GM18502 (cell line): ENCODE measurements at regions not wholly inside any gene's neighbourhood (a gene's known extent, or its start where the extent isn't known, plus 50 kb on each side); places are given as distances from the start of the nearest gene placed in this dataset.

Source experiments
- ATAC-seq: cut with Tn5 transposase; IDR thresholded peaks from one replicate; pipeline ENCODE4 v1.9.1; 2021; ENCODE audit warnings: mild to moderate bottlenecking; ENCODE audit not compliant: unreplicated experiment, poor library complexity

DNA sequence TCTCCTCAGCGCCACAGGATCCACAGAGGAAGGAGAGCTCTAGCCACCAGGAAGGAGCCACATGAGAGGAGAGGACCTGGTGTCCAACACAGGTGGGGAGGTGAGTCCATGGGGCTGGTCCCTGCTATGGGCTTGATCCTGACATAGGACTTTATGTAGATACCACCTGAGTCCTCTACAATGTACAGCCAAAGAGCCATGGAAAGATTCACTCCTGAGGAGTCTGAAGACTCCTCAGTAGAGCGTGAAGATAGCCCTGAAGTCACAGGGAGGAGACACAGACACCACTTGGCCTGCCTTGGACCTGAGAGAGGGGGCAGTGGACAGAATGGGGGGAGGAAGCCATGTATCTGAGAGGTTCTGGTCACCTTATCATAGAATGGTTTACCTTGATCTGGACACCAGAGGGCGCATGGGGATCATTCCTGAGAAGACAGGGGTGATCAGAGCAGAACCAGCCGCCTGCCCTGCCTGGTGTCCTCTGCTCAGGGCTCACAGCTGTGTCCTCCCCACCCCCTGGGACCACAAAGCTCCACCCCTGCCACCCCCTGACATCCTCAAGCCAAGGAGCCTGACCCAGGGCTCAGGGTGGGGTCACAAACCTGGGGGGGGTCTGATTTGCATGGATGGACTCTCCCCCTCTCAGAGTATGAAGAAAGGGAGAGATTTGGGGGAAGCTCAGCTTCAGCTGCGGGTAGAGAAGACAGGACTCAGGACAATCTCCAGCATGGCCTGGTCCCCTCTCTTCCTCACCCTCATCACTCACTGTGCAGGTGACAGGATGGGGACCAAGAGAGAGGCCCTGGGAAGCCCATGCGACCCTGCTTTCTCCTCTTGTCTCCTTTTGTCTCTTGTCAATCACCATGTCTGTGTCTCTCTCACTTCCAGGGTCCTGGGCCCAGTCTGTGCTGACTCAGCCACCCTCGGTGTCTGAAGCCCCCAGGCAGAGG, 77.0 kb downstream of the ZNF280B start:
- no peak for ATAC-seq

DNA sequence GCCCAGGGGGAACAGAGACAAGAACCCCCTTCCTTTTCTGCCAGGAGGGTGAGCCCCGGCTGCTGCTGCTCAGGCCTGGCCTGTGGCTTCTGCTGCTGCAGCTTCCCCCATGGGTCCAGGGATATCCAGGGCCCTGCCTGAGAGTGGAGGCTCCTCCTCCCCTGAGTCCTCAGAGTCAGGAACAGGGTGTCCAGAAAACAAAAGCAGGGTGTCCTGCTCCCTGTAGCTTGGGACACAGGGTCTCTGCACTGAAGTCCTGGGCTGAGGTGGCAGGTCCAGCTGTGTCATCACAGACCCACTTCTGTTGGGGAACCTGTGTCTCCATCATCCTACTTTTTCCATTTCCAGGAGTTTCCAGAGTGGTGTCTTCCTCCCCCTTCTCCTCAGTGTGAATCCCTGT, 76.1 kb downstream of the ZNF280B start:
- ATAC-seq = no peak

DNA sequence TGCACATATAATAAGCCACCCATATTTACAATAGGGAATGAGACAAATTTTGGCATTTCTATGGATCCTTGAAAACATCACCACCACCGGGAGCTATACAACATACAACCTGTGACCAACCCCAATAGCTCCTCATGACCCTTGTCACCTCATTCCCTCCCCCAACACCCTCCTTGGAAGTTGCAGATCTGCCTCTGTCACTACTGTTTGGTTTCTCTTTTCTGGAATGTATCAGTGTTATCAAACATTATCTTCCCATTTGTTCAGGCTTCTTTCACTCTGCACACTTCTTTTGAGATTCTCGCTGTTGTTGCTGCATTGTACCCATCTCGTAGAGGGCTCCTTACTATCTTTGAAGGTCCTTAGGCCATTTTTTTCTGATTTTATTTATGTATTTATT, 75.6 kb downstream of the ZNF280B start:
- ATAC-seq = no peak

DNA sequence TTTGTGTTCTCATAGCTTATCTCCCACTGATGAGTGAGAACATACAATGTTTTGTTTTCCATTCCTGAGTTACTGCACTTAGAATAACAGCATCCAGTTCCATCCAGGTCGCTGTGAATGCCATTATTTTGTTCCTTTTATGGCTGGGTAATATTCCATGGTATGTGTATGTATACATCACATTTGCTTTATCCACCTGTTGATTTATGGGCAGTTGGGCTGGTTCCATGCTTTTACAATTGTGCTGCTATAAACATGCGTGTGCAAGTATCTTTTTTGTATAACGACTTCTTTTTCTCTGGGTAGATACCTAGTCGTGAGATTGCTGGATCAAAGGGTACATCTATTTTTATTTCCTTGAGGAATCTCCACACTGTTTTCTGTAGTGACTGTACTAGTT, 74.8 kb downstream of the ZNF280B start:
- no peak for ATAC-seq
